GM21786 (cell line): ENCODE measurements at regions not wholly inside any gene's neighbourhood (a gene's known extent, or its start where the extent isn't known, plus 50 kb on each side); places are given as distances from the start of the nearest gene placed in this dataset.

ENCODE experiments used
- ATAC-seq: cut with Tn5 transposase; IDR thresholded peaks from one replicate; pipeline ENCODE4 v1.9.1; 2021; ENCODE audit not compliant: unreplicated experiment

GRCh38 chr14:98229656-98230366 lies 1042.2 kb downstream of the BCL11B start:
- no peak for ATAC-seq

- ATAC-seq, result no peak
Observed at GRCh38 chr14:98230411-98230810, 1041.6 kb downstream of the BCL11B start.

GRCh38 chr14:98231210-98231609 lies 1040.8 kb downstream of the BCL11B start:
- ATAC-seq, result no peak

- ATAC-seq, result no peak
Observed at GRCh38 chr14:98233656-98234055, 1038.3 kb downstream of the BCL11B start.

- ATAC-seq, result no peak
Observed at GRCh38 chr14:98234208-98234607, 1037.8 kb downstream of the BCL11B start.

- ATAC-seq, result no peak
Observed at GRCh38 chr14:98236314-98236713, 1035.7 kb downstream of the BCL11B start.

- no peak for ATAC-seq
Observed at GRCh38 chr14:98237939-98238338, 1034.1 kb downstream of the BCL11B start.

GRCh38 chr14:98240376-98240775 lies 1031.6 kb downstream of the BCL11B start:
- no peak for ATAC-seq

- ATAC-seq, result no peak
Observed at GRCh38 chr14:98242903-98243302, 1029.1 kb downstream of the BCL11B start.

- no peak for ATAC-seq
Observed at GRCh38 chr14:98243332-98243731, 1028.7 kb downstream of the BCL11B start.

- no peak for ATAC-seq
Observed at GRCh38 chr14:98244162-98244948, 1027.6 kb downstream of the BCL11B start.

GRCh38 chr14:98244966-98245569 lies 1026.9 kb downstream of the BCL11B start:
- ATAC-seq, result no peak

- ATAC-seq, result no peak
Observed at GRCh38 chr14:98249057-98249456, 1022.9 kb downstream of the BCL11B start.

- no peak for ATAC-seq
Observed at GRCh38 chr14:98249476-98249875, 1022.5 kb downstream of the BCL11B start.

- ATAC-seq, result no peak
Observed at GRCh38 chr14:98252820-98253219, 1019.2 kb downstream of the BCL11B start.

- ATAC-seq, result no peak
Observed at GRCh38 chr14:98259881-98260280, 1012.1 kb downstream of the BCL11B start.

- ATAC-seq, result no peak
Observed at GRCh38 chr14:98262566-98262965, 1009.4 kb downstream of the BCL11B start.

GRCh38 chr14:98269533-98269932 lies 1002.5 kb downstream of the BCL11B start:
- ATAC-seq, result no peak

- no peak for ATAC-seq
Observed at GRCh38 chr14:98270201-98270600, 1001.8 kb downstream of the BCL11B start.

GRCh38 chr14:98274596-98274995 lies 997.4 kb downstream of the BCL11B start:
- no peak for ATAC-seq

GRCh38 chr14:98278800-98279199 lies 993.2 kb downstream of the BCL11B start:
- ATAC-seq, result no peak

- no peak for ATAC-seq
Observed at GRCh38 chr14:98280436-98280835, 991.6 kb downstream of the BCL11B start.
